Activated CD4-positive, alpha-beta T cell treated with anti-CD3 and anti-CD28 coated beads, Interleukin-2, amount 10 ng/mL, durations not matched to agents 7 days and 5 days (primary cell): ENCODE measurements at regions not wholly inside any gene's neighbourhood (a gene's known extent, or its start where the extent isn't known, plus 50 kb on each side); places are given as distances from the start of the nearest gene placed in this dataset.
A peak's percentile ranks its signal among the peaks of the same experiment; 100 is the strongest.
"Not testable (repeated sequence)": the region's sequence is repeated elsewhere in the genome, so short reads cannot be mapped to it uniquely, and the experiment has no call there.

Experiments used
- CTCF ChIA-PET: fragments of 350-600 bp; sonication (Branson Sonifier 250); formaldehyde crosslinking; loops from one replicate; lab custom pipeline; 2021; ENCODE audit warnings: antibody characterized with exemption; lab: Charles Lee
- POLR2A ChIA-PET: fragments of 350-600 bp; sonication (Branson Sonifier 250); formaldehyde crosslinking; loops from one replicate; lab custom pipeline; 2021; ENCODE audit warnings: antibody characterized with exemption; lab: Charles Lee
- DNase-seq: peaks from one replicate; pipeline ENCODE4 v3.0.0-alpha.2; 2020
- H3K27ac Mint-ChIP-seq: one replicate; pipeline ENCODE4 v1.8.0; 2021; ENCODE audit warnings: mild to moderate bottlenecking, moderate library complexity, mixed read lengths
- H3K27me3 Mint-ChIP-seq: one replicate; pipeline ENCODE4 v1.8.0; 2021; ENCODE audit warnings: mixed read lengths
- H3K36me3 Mint-ChIP-seq: one replicate; pipeline ENCODE4 v1.8.0; 2021; ENCODE audit warnings: low read depth, mixed read lengths
- H3K4me1 Mint-ChIP-seq: one replicate; pipeline ENCODE4 v1.8.0; 2021; ENCODE audit warnings: mixed read lengths
- H3K4me3 Mint-ChIP-seq: one replicate; pipeline ENCODE4 v1.8.0; 2021; ENCODE audit warnings: mild to moderate bottlenecking, moderate library complexity, mixed read lengths
- H3K9me3 Mint-ChIP-seq: one replicate; pipeline ENCODE4 v1.8.0; 2021; ENCODE audit warnings: mixed read lengths

DNA sequence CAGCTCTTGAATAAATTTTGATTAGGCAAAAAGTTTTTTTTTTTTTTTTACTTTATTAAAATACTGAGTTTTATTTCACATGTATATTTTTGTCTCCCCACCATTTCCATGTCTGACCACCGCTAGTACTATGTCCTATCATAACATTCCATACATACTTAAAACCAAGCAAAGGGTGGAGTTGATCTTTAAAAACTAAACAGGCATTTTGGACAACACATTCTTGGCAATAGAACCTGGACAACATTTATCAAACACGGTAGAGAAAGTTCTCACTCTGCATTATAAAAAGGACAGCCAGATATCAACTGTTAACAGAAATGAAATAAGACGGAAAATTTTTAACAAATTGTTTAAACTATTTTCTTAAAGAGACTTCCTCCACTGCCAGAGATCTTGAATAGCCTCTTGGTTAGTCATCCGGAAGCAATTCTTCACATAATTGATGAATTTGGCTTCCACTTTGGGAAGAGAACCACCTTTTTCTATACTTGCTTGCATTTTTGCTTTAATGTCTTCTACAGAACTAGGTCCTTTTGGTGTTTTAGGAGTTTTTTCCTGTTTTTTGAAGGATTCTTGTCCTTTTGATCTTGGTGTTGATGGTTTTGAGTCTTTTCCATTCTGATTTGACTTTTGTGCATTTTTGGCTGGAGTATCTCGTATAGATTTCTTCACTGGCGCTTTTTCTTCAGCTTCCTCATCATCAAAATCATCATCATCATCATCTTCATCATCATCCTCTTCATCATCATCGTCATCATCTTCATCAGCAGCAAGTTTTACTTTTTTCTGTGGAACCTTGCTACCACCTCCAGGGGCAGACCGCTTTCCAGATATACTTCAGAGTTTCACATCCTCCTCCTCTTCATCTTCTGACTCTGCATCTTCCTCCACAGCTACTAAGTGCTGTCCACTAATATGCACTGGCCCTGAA, 58.7 kb downstream of the POU5F2 start:
- H3K36me3 Mint-ChIP-seq, H3K4me1 Mint-ChIP-seq, DNase-seq, H3K9me3 Mint-ChIP-seq, POLR2A ChIA-PET, H3K27me3 Mint-ChIP-seq, CTCF ChIA-PET, H3K4me3 Mint-ChIP-seq: not testable (repeated sequence)
- peak overlapping the region; percentile 47 for H3K27ac Mint-ChIP-seq

DNA sequence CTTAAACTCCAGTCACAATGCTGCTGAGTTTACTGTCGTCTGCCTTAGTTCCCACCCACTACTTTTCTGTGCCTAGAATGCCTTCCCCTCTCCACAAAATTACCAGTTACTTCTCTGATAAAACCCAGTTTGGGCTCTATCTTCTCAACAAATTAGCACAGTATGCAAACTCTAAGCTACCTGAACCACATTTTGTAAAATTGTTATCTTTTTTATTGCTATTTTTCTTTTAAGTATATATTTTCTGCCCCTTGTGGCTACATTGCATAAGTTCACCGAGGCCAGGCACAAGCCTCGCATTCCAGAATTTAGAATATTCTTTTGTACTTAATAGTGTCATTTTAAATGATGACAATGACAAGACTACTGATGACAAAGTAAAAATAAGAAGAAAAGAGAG, 60.0 kb downstream of the POU5F2 start:
- POLR2A ChIA-PET, result no interaction called here
- CTCF ChIA-PET, result no interaction called here
- Mint-ChIP-seq H3K9me3 (no peaks in the 10 kb centered on the region), H3K4me1 (no peaks in the 10 kb centered on the region), H3K36me3 (no peaks in the 10 kb centered on the region), H3K27ac (no peak overlapping the region), H3K4me3 (no peak overlapping the region), H3K27me3 (no peaks in the 10 kb centered on the region)
- DNase-seq, result no peak

DNA sequence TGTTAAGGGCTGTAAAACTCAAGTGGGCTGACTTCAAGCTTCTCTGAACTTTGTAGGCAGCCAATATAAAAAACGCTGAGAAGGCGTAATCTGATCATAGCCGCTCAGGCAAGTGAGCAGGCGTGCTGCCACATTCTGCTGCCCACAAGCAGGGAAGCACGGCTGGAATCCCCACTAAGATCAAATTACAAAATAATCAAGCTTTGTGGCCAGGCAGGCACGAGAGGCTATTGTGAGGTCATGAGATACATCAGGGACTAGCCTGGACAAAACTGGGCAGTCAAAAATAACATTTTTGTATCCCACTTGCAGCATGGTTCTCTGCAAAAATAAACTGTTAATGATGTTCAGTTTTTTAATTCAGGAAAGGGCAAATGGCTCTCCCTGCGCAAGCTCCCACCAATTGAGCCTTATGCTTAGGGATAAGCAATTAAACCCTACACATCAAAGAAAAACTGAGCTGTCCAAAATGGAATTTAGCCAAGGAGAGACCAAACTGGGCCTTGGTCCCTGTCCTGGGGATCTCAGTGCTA, 64.0 kb downstream of the POU5F2 start:
- ChIA-PET POLR2A (no interaction called here), CTCF (no interaction called here)
- H3K4me3 Mint-ChIP-seq, result no peak overlapping the region
- H3K27me3 Mint-ChIP-seq, result no peaks in the 10 kb centered on the region
- H3K36me3 Mint-ChIP-seq, result no peaks in the 10 kb centered on the region
- no peak for DNase-seq
- no peaks in the 10 kb centered on the region for H3K4me1 Mint-ChIP-seq
- H3K27ac Mint-ChIP-seq, result no peak overlapping the region
- no peaks in the 10 kb centered on the region for H3K9me3 Mint-ChIP-seq

DNA sequence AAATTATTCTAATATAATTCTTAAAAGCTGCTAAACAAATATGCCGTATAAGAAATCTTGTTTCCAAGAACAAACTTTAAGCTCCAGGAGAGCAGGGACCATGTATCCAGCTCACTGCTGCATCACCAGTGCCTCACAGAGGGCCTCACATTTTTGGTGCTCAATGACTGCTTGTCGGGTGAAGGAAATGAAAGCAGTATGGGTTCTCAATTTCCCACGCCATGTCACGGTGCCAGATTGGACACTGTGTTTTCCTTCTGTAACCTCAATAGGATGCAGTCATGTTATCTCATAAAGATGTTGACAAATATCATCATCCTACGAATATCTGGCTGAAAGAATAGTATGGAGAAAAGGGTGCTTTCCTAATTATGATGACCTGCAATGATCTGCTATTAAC, 64.7 kb downstream of the POU5F2 start:
- no peaks in the 10 kb centered on the region for H3K9me3 Mint-ChIP-seq
- no peaks in the 10 kb centered on the region for H3K4me1 Mint-ChIP-seq
- no peaks in the 10 kb centered on the region for H3K36me3 Mint-ChIP-seq
- no peak overlapping the region for H3K27ac Mint-ChIP-seq
- no peaks in the 10 kb centered on the region for H3K27me3 Mint-ChIP-seq
- CTCF ChIA-PET, result no interaction called here
- no peak for DNase-seq
- POLR2A ChIA-PET, result no interaction called here
- H3K4me3 Mint-ChIP-seq, result no peak overlapping the region

DNA sequence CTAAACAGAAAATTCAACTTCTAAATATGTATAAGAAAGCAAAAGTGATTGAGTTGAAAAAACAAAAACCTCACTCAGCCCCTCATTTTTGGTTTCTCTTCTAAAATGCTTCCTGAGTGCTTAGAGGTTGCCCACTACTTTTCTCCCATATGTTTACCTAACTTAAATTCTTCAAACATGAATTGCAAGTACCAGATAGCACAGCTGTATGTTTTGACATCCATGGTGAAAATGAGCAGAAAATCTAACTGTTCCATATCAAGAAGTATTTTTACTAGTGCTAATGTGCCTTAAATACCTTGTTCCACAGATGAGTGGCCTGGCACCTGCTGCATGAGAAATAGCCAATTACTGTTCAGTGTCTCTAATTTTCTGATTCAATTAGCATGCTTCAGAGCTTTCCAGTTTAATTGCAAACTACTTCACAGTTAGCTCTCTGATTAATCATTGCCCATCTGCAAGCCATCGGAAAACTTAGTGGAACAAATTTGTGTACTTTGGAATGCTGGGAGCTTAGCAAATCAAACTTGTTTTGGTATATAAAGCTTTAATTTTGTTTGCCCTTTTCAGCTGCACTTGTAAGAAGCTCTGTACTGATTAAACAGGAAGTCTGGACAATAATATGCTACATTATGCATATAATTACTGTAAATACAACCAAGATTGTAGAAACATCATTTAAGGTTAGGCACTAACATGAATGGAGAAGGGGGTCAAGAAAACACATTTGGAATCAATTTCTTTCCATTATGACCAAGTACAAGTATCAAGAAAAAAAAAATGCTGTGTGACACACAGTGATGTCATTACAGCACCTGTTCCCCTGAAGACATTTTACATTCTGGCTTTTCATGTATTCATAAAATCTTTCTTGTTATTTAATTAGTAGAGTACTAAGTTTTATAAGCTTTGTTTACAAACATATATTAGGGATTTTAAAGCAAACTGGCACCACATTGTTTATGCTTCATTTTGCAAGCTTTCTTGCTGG, 65.6 kb downstream of the POU5F2 start:
- no peaks in the 10 kb centered on the region for H3K9me3 Mint-ChIP-seq
- no peak for DNase-seq
- CTCF ChIA-PET, result no interaction called here
- no peaks in the 10 kb centered on the region for H3K36me3 Mint-ChIP-seq
- POLR2A ChIA-PET, result no interaction called here
- no peaks in the 10 kb centered on the region for H3K27me3 Mint-ChIP-seq
- H3K4me1 Mint-ChIP-seq, result no peaks in the 10 kb centered on the region
- H3K4me3 Mint-ChIP-seq, result no peak overlapping the region
- no peak overlapping the region for H3K27ac Mint-ChIP-seq

DNA sequence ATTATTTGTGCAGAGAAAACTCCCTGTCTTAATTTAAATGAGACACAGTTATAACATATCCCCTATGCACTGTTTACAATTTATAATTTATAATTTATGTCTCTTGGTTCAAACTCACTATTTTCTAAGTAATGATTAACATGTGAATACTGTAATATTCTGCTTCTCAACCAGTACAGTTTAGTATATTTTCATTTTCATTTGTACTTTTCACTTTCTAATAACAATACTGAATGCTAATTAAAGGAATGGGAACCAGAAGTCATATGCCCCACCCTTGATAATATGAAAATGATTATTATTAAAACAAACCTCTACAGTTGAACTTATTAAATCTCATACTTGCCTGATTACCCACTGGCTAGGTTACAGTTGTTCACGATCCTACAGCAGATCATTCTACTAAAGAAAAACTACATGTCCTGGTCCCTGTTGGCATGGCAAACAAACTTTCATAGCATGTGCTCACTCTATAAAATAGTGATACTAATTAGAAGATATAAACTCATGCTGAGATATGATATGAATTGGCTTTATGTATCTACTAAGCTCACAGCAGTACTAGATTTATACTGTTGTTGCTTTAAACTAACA, 66.4 kb downstream of the POU5F2 start:
- POLR2A ChIA-PET, result no interaction called here
- no peak for DNase-seq
- Mint-ChIP-seq H3K9me3 (no peaks in the 10 kb centered on the region), H3K4me3 (no peak overlapping the region), H3K27ac (no peak overlapping the region), H3K27me3 (no peaks in the 10 kb centered on the region), H3K4me1 (no peaks in the 10 kb centered on the region), H3K36me3 (no peaks in the 10 kb centered on the region)
- CTCF ChIA-PET, result no interaction called here

DNA sequence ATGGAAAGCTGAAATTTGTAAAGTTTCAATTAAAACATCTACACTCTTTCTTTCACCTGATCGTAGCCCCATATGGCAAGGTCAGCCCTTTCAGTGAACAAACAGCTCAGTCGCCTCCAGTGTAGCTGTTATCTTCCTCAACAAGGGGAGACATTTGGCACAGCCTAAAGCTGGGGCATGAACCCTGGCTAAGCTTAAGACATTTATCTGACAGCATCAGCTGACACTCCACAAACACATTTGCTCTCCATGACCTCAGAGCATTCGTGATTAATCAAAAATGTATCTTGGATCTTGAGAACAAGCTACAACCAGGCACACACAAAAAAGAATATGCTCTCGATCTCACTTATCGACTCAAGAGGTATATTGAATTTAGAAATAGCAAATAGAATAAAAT, 67.3 kb downstream of the POU5F2 start:
- Mint-ChIP-seq H3K4me1 (no peaks in the 10 kb centered on the region), H3K4me3 (no peak overlapping the region), H3K27ac (no peak overlapping the region), H3K36me3 (no peaks in the 10 kb centered on the region), H3K27me3 (no peaks in the 10 kb centered on the region), H3K9me3 (no peaks in the 10 kb centered on the region)
- CTCF ChIA-PET, result no interaction called here
- DNase-seq, result no peak
- POLR2A ChIA-PET, result no interaction called here

DNA sequence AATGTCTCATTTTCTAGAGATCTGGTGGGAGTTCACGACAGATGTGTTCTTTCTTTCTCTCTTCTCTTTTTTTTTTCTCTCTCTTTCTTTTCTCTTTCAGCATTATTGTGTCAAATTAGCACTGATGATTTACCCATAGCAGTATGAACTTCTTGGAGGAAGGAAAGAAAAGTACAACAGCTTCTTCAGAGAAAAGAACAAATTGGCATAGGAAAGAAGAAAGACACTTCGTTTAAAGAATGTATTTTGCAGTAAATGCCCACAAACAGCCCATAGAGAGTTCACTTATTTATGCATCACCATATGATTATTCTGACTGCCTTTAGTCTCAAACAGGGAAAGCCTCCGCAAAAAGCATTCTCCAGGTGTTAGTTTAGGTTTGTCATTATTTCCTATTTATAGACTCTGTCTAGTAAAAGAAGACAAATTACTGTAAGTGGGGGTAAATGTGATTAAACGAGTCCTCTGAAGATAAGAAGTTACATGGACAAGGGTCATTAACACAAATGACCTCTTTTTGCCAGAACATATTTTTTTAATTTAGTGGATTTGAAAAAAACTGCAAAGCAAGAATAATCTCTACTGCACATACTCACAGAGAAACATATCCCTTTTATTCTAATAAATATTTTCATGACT, 68.0 kb downstream of the POU5F2 start:
- H3K4me3 Mint-ChIP-seq, result no peak overlapping the region
- H3K27ac Mint-ChIP-seq, result no peak overlapping the region
- H3K27me3 Mint-ChIP-seq, result no peaks in the 10 kb centered on the region
- no peaks in the 10 kb centered on the region for H3K9me3 Mint-ChIP-seq
- no peaks in the 10 kb centered on the region for H3K36me3 Mint-ChIP-seq
- no peak for DNase-seq
- ChIA-PET CTCF (no interaction called here), POLR2A (no interaction called here)
- H3K4me1 Mint-ChIP-seq, result no peaks in the 10 kb centered on the region

DNA sequence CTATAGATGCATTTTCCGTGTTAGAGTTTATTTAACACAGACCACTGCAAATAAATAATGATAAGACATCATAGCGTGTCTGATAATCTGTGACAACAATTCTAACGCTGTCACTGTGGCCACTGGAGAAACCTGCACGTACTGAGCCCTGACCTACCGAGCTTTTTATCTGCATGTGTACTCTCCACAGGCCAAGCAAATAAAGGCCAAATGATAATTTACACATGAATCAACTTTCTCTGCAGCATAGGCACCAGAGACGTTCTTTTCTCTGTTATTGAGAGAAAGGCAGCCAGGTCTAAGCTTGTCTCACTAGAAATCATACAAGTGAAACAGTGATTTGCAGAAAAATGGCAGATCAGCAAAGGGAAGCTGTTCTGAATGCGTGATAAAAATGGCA, 75.8 kb downstream of the POU5F2 start:
- ChIA-PET CTCF (interaction anchor here (1.4 kb wide), 1 partner anchor 23 kb away, joined by 3 read pairs; no protein-coding TSS in a partner anchor), POLR2A (no interaction called here)
- DNase-seq, result no peak
- Mint-ChIP-seq H3K9me3 (no peaks in the 10 kb centered on the region), H3K4me3 (no peak overlapping the region), H3K36me3 (no peaks in the 10 kb centered on the region), H3K27ac (no peak overlapping the region), H3K27me3 (no peaks in the 10 kb centered on the region), H3K4me1 (no peaks in the 10 kb centered on the region)

DNA sequence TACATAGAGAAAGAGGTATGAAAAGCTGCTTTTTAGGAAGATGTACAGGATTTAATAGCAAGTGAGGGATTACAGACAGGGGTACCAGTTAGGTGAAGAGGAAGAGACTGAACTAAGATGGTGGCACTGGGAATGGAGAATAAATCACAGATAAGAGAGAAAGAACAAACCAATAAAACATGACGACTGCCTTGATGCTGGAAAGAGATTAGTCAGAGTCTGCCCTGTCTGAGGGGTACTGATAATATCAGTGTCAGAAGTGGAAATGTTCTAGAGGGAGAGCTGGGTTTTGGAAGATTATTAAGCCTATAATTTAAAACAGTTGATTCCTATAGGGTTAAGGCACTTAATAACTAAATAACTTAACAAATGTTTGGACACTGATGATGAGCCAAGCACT, 77.7 kb downstream of the NR2F1 start:
- Mint-ChIP-seq H3K4me1 (no peaks in the 10 kb centered on the region), H3K4me3 (no peak overlapping the region), H3K9me3 (no peaks in the 10 kb centered on the region), H3K27me3 (no peaks in the 10 kb centered on the region), H3K36me3 (no peaks in the 10 kb centered on the region), H3K27ac (no peak overlapping the region)
- DNase-seq, result no peak
- ChIA-PET POLR2A (no interaction called here), CTCF (no interaction called here)

DNA sequence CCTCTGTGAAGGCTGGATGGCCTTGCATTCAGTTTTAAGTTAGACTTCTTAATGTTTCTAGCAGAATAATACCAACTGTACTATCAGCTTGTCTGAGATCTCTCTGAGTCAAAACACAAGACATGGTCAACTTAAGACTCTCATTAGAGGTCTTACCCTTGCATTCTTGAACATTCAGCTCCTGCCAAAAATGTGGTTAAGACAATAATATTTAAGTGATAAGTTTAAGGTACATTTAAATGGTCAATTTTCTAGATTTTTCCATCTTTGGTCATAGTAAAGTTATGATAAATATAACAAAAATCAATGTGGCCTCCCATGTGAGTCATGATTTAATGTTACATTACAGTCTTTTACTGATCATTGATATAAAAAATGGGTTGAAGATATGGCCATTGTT, 75.0 kb downstream of the NR2F1 start:
- Mint-ChIP-seq H3K27ac (no peak overlapping the region), H3K9me3 (no peaks in the 10 kb centered on the region), H3K4me1 (no peaks in the 10 kb centered on the region), H3K27me3 (no peaks in the 10 kb centered on the region), H3K4me3 (no peak overlapping the region), H3K36me3 (no peaks in the 10 kb centered on the region)
- POLR2A ChIA-PET, result no interaction called here
- CTCF ChIA-PET, result no interaction called here
- no peak for DNase-seq

DNA sequence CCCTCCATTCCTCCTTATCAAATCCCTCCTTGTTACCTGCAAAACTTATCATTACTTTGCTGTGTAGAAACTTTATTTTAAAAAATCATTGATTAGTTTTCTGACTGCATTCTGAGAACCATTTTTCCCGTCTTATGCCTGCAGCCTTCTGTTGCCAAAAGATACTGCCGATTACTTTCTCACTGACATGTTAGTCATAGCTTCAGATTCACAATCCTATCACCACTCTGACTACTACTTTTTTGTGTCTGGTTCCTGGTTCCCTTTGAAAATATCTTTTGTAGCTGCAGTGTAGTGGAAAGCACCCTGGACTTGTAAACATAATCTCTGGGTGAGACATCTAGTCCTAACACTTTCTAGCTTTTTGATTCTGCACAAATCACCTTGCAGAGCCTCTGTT, 71.7 kb downstream of the NR2F1 start:
- Mint-ChIP-seq H3K27me3 (no peaks in the 10 kb centered on the region), H3K4me3 (no peak overlapping the region), H3K9me3 (peaks cover 3% of the 10 kb centered on the region), H3K4me1 (peaks cover 8% of the 10 kb centered on the region), H3K36me3 (no peaks in the 10 kb centered on the region), H3K27ac (no peak overlapping the region)
- CTCF ChIA-PET, result no interaction called here
- DNase-seq, result no peak
- POLR2A ChIA-PET, result no interaction called here
